Gastroesophageal sphincter (tissue), 4 donors: ENCODE measurements at regions not wholly inside any gene's neighbourhood (a gene's known extent, or its start where the extent isn't known, plus 50 kb on each side); places are given as distances from the start of the nearest gene placed in this dataset.

Source experiments
- ATAC-seq: fragments of 150-250 bp; one replicate; pipeline ENCODE4 v1.9.1; 2016; ENCODE audit warnings: mild to moderate bottlenecking, moderate library complexity
- H3K27ac ChIP-seq, 4 donors: fragments of 200-600 bp; sonication (generic) in 3 of 4; 1 replicate in 3 of 4; 2 replicates in 1 of 4; pipeline ENCODE4 v1.5.1; 2016 to 2019
- H3K27me3 ChIP-seq: fragments of 200-600 bp; sonication (generic); one replicate; pipeline ENCODE4 v1.5.1; 2019
- H3K36me3 ChIP-seq, 2 donors: fragments of 200-600 bp; sonication (generic); one replicate each; pipeline ENCODE4 v1.5.1; 2019; ENCODE audit warnings: control low read depth in 1 of 2
- H3K4me1 ChIP-seq, 3 donors: fragments of 200-600 bp; sonication (generic); 1 replicate in 2 of 3; 2 replicates in 1 of 3; pipeline ENCODE4 v1.5.1; 2016 to 2019; ENCODE audit warnings: control low read depth in 2 of 3
- H3K4me3 ChIP-seq, 2 donors: fragments of 200-600 bp; sonication (generic); one replicate each; pipeline ENCODE4 v1.5.1; 2019; ENCODE audit warnings: mild to moderate bottlenecking in 1 of 2, moderate library complexity in 1 of 2
- H3K9me3 ChIP-seq, 3 donors: fragments of 200-600 bp; sonication (generic); one replicate each; pipeline ENCODE4 v1.5.1; 2017 to 2019; ENCODE audit warnings: control low read depth in 2 of 3
- EP300 ChIP-seq: sonication (generic); formaldehyde crosslinking; IDR thresholded peaks from one replicate; pipeline ENCODE4 v1.6.1; 2017; ENCODE audit warnings: antibody characterized with exemption, mild to moderate bottlenecking
- POLR2A ChIP-seq, 2 donors: fragments of 450-650 bp; IDR thresholded peaks; one replicate each; pipeline ENCODE4 v1.6.1; 2017; ENCODE audit warnings: antibody characterized with exemption in 2 of 2, mild to moderate bottlenecking in 2 of 2, moderate library complexity in 1 of 2
- POLR2AphosphoS5 ChIP-seq: sonication (generic); formaldehyde crosslinking; IDR thresholded peaks from one replicate; pipeline ENCODE4 v1.6.1; 2017; ENCODE audit warnings: antibody characterized with exemption
- WGBS, 2 donors: methylation state at CpG; one replicate each; pipeline ENCODE4 v1.1.5; 2018; ENCODE audit warnings: low coverage in 1 of 2; 5-methylcytosine and 5-hydroxymethylcytosine counted together
- TF ChIP-seq, protein P1 (sequence below), 4 experiments: fragments of 200-600 bp in 2 of 4; fragments of 450-650 bp in 2 of 4; sonication (generic) in 1 of 4; IDR thresholded peaks; one replicate each; pipeline ENCODE4 v1.5.1; 2017 to 2019; ENCODE audit warnings: antibody characterized with exemption in 4 of 4, mild to moderate bottlenecking in 2 of 4, moderate library complexity in 2 of 4

DNA sequence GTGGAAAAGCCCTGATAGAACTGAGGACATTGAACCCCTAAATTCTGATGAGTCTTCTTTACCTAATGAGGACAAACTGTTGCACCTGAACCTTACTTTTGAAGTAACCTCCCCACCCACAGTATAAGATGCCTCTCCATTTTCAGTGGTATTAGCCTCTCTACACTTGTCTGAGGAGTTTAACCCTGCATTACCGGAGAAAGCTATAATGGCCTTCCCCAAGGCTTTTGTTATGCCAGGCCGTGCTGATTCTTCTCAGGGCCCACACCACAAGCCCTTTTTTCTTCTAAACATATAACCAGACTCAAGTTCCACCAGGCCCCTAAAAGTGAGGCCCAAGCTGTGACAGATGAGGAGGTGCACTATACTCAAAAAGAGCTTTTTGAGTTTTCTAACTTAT lies 345.8 kb upstream of the GRID2 start:
- H3K27me3 ChIP-seq: no peaks in the 10 kb centered on the region
- no peaks in the 10 kb centered on the region for H3K4me1 ChIP-seq
- no peak overlapping the region for H3K27ac ChIP-seq
- TF ChIP-seq POLR2A (IDR thresholded peaks at IDR 0.05) (no peak), POLR2AphosphoS5 (no peak), EP300 (no peak)
- TF ChIP-seq, protein P1, sequence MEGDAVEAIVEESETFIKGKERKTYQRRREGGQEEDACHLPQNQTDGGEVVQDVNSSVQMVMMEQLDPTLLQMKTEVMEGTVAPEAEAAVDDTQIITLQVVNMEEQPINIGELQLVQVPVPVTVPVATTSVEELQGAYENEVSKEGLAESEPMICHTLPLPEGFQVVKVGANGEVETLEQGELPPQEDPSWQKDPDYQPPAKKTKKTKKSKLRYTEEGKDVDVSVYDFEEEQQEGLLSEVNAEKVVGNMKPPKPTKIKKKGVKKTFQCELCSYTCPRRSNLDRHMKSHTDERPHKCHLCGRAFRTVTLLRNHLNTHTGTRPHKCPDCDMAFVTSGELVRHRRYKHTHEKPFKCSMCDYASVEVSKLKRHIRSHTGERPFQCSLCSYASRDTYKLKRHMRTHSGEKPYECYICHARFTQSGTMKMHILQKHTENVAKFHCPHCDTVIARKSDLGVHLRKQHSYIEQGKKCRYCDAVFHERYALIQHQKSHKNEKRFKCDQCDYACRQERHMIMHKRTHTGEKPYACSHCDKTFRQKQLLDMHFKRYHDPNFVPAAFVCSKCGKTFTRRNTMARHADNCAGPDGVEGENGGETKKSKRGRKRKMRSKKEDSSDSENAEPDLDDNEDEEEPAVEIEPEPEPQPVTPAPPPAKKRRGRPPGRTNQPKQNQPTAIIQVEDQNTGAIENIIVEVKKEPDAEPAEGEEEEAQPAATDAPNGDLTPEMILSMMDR (IDR thresholded peaks at IDR 0.05): no peak
- H3K4me3 ChIP-seq: no peak overlapping the region
- no peaks in the 10 kb centered on the region for H3K9me3 ChIP-seq
- 90 to 100% methylated on average over 1 to 2 of the region's 2 CpGs for WGBS, 2 donors
- H3K36me3 ChIP-seq: no peaks in the 10 kb centered on the region
- no peak for ATAC-seq

DNA sequence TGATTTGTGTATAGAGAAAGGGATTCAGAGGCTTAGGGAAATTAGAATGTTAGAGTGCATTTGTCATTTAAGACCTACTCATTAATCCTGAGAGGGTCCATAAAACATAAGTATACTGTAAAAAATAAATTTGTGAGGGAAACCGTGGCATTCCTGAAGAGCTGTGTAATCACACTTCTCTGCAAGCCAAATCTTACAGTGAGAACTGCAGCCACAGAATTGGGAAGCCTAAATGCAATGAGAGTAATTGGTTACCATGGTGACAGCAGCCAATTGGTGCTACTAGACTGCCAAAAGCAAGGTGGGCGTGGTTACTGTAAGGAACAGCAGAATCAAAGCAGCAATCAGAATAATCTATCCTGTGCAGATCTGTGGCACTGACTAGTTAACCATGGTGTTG lies 345.2 kb upstream of the GRID2 start:
- Histone ChIP-seq H3K36me3 (no peaks in the 10 kb centered on the region), H3K4me3 (no peak overlapping the region), H3K27me3 (no peaks in the 10 kb centered on the region), H3K4me1 (no peaks in the 10 kb centered on the region), H3K9me3 (no peaks in the 10 kb centered on the region), H3K27ac (no peak overlapping the region)
- WGBS, 2 donors: 29 to 39% methylated on average over 1 to 2 of the region's 2 CpGs
- TF ChIP-seq POLR2AphosphoS5: no peak
- TF ChIP-seq, protein P1 (IDR thresholded peaks at IDR 0.05): no peak
- TF ChIP-seq POLR2A (IDR thresholded peaks at IDR 0.05): no peak
- TF ChIP-seq EP300: no peak
- ATAC-seq: no peak

DNA sequence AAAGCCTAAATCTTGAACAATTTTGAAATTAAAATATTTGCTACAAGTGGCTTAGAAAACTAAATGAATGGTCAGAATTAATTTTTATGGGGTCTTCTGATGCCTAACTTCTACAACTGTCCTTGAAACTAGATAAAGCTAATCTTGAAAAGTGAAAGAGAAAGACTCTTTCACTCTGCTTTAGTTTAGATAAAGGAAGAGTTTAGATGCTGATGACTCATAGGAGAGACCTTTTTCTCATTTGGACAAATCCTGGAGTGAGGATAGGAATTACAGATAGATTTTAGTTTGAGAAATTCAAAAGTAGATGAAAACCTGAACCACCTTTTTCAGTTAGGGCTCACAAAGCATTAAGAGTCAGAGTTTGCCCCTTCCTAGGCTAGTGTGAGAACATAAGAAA lies 342.3 kb upstream of the GRID2 start:
- no peaks in the 10 kb centered on the region for H3K9me3 ChIP-seq
- H3K4me3 ChIP-seq: no peak overlapping the region
- H3K4me1 ChIP-seq: no peaks in the 10 kb centered on the region
- H3K27ac ChIP-seq: no peak overlapping the region
- TF ChIP-seq, protein P1 (IDR thresholded peaks at IDR 0.05): no peak
- TF ChIP-seq POLR2AphosphoS5 (no peak), EP300 (no peak), POLR2A (IDR thresholded peaks at IDR 0.05) (no peak)
- H3K27me3 ChIP-seq: no peaks in the 10 kb centered on the region
- no peak for ATAC-seq
- H3K36me3 ChIP-seq: no peaks in the 10 kb centered on the region

DNA sequence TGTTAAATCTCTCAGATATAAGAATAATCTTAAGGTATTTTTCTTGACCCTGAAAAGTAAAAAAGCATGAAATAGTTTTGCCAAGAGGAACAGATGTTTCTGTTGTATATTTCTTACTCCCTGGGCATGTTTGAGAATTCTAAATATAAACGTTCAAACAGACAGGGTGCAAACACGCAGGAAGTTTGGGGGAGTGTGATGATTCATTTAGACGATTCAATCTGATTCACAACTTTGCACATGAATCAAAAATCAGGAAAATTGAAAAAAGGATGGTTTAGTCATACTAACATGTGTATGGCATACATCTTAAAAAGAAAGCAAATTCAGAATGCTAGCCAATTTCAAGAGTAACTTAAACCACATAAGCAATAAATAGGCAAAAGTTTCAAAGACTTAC lies 340.3 kb upstream of the GRID2 start:
- H3K27ac ChIP-seq: no peak overlapping the region
- no peaks in the 10 kb centered on the region for H3K4me1 ChIP-seq
- H3K27me3 ChIP-seq: no peaks in the 10 kb centered on the region
- ATAC-seq: no peak
- H3K9me3 ChIP-seq: no peaks in the 10 kb centered on the region
- TF ChIP-seq, protein P1 (IDR thresholded peaks at IDR 0.05): no peak
- TF ChIP-seq POLR2A (IDR thresholded peaks at IDR 0.05) (no peak), POLR2AphosphoS5 (no peak), EP300 (no peak)
- no peak overlapping the region for H3K4me3 ChIP-seq
- no peaks in the 10 kb centered on the region for H3K36me3 ChIP-seq
- 2 to 55% methylated on average over 3 of the region's 3 CpGs for WGBS, 2 donors

DNA sequence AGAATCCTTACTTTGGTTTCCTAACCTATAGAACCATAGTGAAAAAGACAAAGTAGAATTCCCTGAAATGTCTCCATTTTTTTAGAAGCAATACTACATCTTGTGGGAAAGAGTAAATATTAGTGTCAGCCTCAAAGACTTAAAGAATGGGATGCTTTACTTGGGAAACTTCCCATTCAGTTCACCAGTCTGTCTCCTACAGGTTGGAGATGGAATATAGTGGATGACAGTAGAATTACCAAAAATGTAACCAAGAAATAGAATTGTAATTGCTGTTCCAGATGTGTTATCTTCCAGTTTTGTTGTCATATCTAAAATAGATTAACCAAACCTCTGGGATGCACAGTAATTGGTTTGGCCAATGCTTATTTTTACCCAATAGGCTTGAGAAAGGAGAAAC lies 338.6 kb upstream of the GRID2 start:
- TF ChIP-seq POLR2A (IDR thresholded peaks at IDR 0.05) (no peak), EP300 (no peak), POLR2AphosphoS5 (no peak)
- TF ChIP-seq, protein P1 (IDR thresholded peaks at IDR 0.05): no peak
- no peak for ATAC-seq
- Histone ChIP-seq H3K36me3 (no peaks in the 10 kb centered on the region), H3K4me3 (no peak overlapping the region), H3K27ac (no peak overlapping the region), H3K4me1 (no peaks in the 10 kb centered on the region), H3K27me3 (no peaks in the 10 kb centered on the region), H3K9me3 (no peaks in the 10 kb centered on the region)
